GM21825 (cell line): ENCODE measurements at regions not wholly inside any gene's neighbourhood (a gene's known extent, or its start where the extent isn't known, plus 50 kb on each side); places are given as distances from the start of the nearest gene placed in this dataset.
"Not testable (repeated sequence)": the region's sequence is repeated elsewhere in the genome, so short reads cannot be mapped to it uniquely, and the experiment has no call there.

Experiments
- ATAC-seq: cut with Tn5 transposase; IDR thresholded peaks from one replicate; pipeline ENCODE4 v1.9.1; 2021; ENCODE audit warnings: mild to moderate bottlenecking, moderate library complexity; ENCODE audit not compliant: unreplicated experiment

GRCh38 chr5:171541341-171541776 lies 121.9 kb downstream of the FGF18 start:
- ATAC-seq = no peak

- ATAC-seq = no peak
These were observed 123.2 kb downstream of the FGF18 start for GRCh38 chr5:171542525-171543140.

GRCh38 chr5:171543148-171543815 lies 123.8 kb downstream of the FGF18 start:
- no peak for ATAC-seq

- no peak for ATAC-seq
These were observed 125.7 kb downstream of the FGF18 start for GRCh38 chr5:171544913-171545765.

DNA sequence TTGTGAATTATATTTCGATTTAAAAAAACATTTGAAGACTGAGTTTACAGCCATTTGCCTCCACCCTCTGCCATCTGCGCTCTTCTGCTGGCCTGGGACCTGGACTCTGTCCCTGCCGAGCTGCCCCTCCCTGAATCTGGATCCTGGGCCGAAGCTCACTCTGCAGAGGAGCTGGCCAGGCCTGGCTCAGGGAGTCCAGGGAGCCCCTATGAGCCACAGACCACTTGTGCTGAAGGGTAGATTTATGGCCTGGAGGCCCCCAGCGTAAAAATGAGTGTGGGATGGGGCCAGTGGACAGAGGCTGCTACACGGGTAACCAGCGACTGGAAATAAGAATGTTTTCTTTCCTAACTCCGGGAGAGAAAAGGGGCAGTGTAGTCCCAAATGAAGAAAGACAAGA lies 129.8 kb downstream of the FGF18 start:
- no peak for ATAC-seq

DNA sequence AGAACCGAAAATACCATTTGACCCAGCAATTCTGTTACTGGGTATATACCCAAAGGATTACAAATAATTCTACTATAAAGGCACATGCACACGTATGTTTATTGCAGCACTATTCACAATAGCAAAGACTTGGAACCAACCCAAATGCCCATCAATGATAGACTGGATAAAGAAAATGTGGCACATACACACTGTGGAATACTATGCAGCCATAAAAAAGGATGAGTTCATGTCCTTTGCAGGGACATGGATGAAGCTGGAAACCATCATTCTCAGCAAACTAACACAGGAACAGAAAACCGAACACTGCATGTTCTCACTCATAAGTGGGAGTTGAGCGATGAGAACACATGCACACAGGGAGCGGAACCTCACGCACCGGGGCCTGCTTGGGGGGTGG lies 134.4 kb downstream of the FGF18 start:
- ATAC-seq = not testable (repeated sequence)

DNA sequence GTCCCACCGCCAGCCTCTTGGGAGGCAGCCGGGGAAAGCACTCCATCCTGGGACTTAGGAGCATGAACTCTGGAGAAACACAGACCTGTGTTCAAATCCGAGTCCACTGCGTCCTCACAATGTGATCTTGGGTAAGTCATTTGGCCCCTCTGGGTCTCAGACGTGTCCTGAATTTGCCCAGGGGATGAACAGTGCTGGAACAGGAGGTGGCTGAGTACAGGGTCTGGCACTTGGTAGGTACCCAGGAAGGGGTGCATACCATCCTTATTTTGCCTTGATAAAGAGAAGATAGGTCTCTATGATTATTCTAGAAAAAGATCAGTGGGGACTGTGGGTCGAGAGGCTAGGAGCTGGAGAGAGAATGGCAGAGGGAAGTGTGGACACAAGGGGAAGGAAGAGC lies 135.7 kb downstream of the FGF18 start:
- ATAC-seq = no peak

DNA sequence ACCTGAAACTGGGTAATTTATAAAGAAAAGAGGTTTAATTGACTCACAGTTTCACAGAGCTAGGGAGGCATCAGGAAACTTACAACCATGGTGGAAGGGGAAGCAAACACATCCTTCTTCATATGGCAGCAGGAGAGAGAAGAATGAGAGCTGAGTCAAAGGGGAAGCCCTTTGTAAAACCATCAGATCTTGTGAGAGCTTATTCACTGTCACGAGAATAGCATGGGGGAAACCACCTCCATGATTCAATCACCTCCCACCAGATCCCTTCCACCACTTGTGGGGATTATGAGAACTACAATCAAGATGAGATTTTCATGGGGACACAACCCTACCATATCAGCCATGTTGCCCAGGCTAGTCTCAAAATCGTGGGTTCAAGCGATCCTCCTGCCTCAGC lies 143.4 kb downstream of the FGF18 start:
- ATAC-seq = no peak

GRCh38 chr5:171568389-171568788 lies 148.9 kb downstream of the FGF18 start:
- ATAC-seq = no peak

GRCh38 chr5:171569065-171569712 lies 149.7 kb downstream of the FGF18 start:
- ATAC-seq = no peak

DNA sequence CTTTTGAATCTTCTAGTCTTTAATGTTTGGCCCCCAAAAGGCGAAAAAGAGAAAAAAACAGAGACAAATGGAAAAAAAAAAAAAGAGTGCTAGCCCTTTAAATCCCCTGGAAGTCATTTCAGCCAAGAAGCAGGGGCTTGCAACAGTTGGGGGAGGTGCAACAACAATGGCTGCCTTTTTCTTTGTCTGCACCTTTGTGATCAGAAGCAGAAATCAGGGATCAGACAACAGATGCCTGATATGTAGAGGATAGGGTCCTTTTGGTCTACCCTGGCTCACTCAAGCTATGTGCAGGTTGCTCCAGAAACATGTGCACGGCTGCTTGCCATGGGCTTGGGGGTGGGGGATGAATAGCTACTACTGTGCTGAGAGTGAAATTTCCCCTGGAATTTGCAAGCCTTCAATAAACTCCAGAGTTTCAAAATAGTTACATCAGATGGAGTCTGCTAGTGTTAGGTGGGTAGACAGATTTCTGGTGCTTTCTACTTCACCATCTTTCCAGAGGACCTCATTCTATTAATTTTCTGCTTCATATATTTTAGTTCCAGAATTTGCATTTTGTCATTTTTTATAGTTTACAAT lies 150.9 kb downstream of the FGF18 start:
- ATAC-seq = no peak

DNA sequence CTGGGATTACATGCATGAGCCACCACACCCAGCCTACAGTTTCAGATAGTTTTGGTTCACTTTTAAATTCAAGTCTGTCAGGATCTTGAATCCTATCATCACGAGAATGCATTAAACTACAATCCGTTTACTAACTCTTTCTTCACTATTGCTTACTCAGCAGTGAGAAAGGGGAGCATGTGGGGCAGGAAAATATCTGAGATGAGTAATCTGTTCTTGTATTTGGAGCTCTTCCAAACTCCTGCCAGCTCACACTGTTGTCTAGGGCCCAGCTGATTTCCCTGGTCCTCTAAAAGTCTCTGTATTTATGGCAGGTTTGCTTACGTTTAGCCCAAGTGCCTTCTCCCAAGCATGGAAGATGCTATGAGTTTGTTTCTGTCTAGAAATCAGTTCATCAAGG lies 152.2 kb downstream of the FGF18 start:
- no peak for ATAC-seq

DNA sequence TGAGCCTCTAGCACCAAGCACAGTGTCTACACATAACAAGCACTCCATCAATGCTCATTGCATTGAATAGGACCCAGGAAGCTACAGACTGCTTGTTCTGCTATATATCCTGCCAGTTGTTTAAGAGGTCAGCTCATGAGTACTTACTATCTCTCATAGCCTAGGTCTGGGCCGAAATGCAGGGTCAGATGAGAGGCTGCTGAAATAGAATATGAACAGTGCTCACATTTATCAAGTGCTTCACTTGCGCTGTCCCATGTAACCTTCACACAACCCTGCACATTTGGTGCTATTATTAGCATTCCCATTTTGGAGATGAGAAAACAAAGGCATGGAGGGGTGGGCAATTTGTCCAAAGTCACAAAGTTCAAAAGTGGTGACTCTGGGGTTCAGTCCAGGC lies 153.6 kb downstream of the FGF18 start:
- ATAC-seq = no peak

DNA sequence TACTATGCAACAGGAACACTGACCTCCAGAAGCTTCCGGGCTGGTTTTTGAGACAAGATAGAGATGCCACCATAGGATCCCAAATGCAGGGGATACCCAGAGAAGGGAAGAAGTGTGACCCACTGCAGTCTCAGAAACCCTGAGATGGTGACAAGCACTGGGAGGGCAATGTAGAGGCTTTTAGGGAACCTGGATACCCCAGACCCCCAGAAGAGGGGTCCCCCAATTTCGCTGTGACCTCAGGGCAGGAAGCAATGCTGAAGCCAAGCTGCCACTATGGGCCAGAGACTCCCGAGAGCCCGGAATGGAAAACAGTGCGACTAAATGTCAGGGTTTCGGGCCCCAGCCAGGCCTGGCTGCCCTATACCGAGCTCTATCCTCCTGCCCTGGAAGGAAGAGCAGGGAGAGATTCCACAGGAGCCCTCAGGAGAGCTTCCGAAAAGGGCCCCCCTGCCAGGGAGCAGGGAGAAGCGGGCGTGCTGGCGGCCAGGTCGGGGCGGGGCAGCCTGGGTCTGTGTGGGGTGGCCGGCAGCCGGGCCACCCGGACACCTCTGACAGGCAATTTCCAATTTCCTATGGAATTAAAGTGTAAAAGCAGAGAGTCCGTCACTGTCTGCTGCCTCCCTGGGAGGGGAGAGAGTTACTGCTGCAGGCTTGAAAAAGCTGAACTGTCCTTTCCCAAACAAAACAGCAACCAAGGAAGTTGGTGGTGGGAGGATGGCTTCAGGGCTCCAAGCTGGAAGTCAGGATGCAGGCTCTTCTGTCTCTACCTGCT lies 154.2 kb downstream of the FGF18 start:
- no peak for ATAC-seq

GRCh38 chr5:171574376-171574775 lies 154.9 kb downstream of the FGF18 start:
- ATAC-seq = no peak

DNA sequence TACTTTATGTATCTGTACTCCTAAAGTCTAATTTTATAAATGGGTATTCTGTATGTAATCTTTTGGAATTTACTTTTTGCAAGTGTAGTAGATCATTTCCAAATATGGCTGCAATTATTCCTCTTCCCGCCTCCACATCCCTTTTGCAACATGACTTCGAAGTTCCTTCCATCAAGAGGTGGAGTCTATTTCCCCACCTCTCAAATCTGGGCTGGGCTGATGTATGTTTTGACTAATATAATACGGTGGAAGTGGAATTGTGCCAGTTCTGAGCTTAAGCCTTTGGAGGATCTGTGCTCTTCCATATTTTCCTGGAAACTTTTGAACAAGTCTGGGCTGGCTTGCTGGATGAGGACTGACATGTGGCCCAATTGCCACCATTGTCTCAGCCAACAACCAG lies 155.9 kb downstream of the FGF18 start:
- ATAC-seq = no peak

GRCh38 chr5:171575808-171576207 lies 156.4 kb downstream of the FGF18 start:
- no peak for ATAC-seq

GRCh38 chr5:171577042-171577758 lies 157.8 kb downstream of the FGF18 start:
- no peak for ATAC-seq

DNA sequence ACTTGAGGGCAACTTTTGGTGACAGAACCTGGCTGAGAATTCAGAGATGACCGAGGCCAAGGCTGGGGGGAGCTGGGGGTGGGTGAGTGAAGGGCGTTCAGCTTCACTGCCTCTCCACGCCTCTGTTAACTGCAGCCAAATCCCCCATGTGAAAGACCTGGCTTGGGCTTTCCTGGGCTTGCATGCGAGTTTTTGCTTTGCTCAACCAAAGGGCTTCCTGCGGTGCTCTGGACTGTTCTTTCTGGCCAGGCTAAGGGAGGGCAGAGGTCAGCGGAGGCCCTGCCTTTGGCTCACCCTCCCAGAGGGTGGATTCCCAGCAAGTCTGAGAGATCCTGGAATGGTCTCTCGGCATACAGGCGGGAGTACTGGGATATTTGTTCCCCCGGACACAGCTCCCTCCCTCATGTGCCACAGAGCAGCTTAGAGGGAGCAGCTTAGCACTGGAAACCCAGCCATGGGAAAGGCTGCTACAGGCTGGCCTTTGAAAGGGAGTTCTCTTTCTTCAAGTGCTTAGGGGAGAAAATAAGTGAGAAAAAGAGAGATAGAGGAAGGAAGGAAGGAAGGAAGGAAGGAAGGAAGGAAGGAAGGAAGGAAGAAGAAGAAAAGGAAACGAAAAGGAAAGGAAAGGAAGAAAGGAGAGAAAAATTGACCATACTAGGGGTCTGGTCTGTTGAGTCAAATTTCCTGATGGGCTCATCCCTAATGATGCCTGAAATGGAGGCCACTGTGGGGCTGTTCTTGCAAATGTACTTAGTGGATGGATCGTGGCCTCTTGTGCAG lies 158.8 kb downstream of the FGF18 start:
- no peak for ATAC-seq
